ENCODE measurements at regions not wholly inside any gene's neighbourhood (a gene's known extent, or its start where the extent isn't known, plus 50 kb on each side); places are given as distances from the start of the nearest gene placed in this dataset.

GRCh38 chr2:76378140-76378539 is 667.4 kb upstream of the GCFC2 start (continued):
- no peak for TF ChIP-seq ZBTB33 (IDR thresholded peaks at IDR 0.05; ENCODE audit: borderline replicate concordance, low read depth)
- no peak for TF ChIP-seq JUND (IDR thresholded peaks at IDR 0.05)

- H3F3A ChIP-seq (replicated peaks; ENCODE audit: insufficient read depth), result no peaks in the 10 kb centered on the region
- DNase-seq, result no peak
- TF ChIP-seq GATA2 (CRISPR knock-in tag; IDR thresholded peaks at IDR 0.05) (no peak), RAD21 (IDR thresholded peaks at IDR 0.05; ENCODE audit: low read length) (no peak), RCOR1 (IDR thresholded peaks at IDR 0.05; ENCODE audit: low read length) (no peak), ELF1 (IDR thresholded peaks at IDR 0.05) (no peak), JUND (IDR thresholded peaks at IDR 0.05) (no peak), TCF12 (IDR thresholded peaks at IDR 0.05) (no peak), RXRA (IDR thresholded peaks at IDR 0.05; ENCODE audit: borderline replicate concordance, low read depth) (no peak), FOXM1 (IDR thresholded peaks at IDR 0.05; ENCODE audit: low read depth) (no peak), GABPA (IDR thresholded peaks at IDR 0.05; ENCODE audit: low read depth) (no peak)
- no peaks in the 10 kb centered on the region for H3K79me2 ChIP-seq (ENCODE audit: insufficient read depth)
- H4K20me1 ChIP-seq (ENCODE audit: insufficient read depth), result no peaks in the 10 kb centered on the region
- ChIA-PET CTCF (no interaction called here), POLR2A (no interaction called here)
- no peak overlapping the region for H3K27ac ChIP-seq (ENCODE audit: low read depth in 2 of 2, low read length in 1 of 2)
- no peak overlapping the region for H2AFZ ChIP-seq (ENCODE audit: low read depth)
- no peaks in the 10 kb centered on the region for H3K4me1 ChIP-seq (ENCODE audit: control insufficient read depth in 1 of 2, insufficient read depth in 2 of 2, low read depth in 1 of 2, low read length in 1 of 2)
- no peak overlapping the region for H3K4me2 ChIP-seq
- no peaks in the 10 kb centered on the region for H3K36me3 ChIP-seq (replicated peaks in 1 of 2; ENCODE audit: control insufficient read depth in 1 of 2, insufficient read depth in 2 of 2, low read length in 1 of 2)
- H3K9ac ChIP-seq, result no peak overlapping the region
- H3K9me2 ChIP-seq, result no peaks in the 10 kb centered on the region
- no peaks in the 10 kb centered on the region for H3K27me3 ChIP-seq (ENCODE audit: insufficient read depth)
- H3K4me3 ChIP-seq (ENCODE audit: low read depth in 2 of 2, low read length in 1 of 2), result no peak overlapping the region
- 30% methylated on average over 2 of the region's 2 CpGs for WGBS (ENCODE audit: low lambda C conversion rate)
- H3K9me3 ChIP-seq, result no peaks in the 10 kb centered on the region
These were observed 630.7 kb upstream of the GCFC2 start for GRCh38 chr2:76341439-76341838.

- no peak overlapping the region for H3K4me3 ChIP-seq (ENCODE audit: low read depth in 2 of 2, low read length in 1 of 2)
- H3K79me2 ChIP-seq (ENCODE audit: insufficient read depth), result no peaks in the 10 kb centered on the region
- no peaks in the 10 kb centered on the region for H3K27me3 ChIP-seq (ENCODE audit: insufficient read depth)
- TF ChIP-seq RAD21 (IDR thresholded peaks at IDR 0.05; ENCODE audit: low read length) (no peak), SIN3A (IDR thresholded peaks at IDR 0.05; ENCODE audit: borderline replicate concordance, low read depth, low read length) (no peak), ELF1 (IDR thresholded peaks at IDR 0.05) (no peak), FOSL2 (IDR thresholded peaks at IDR 0.05; ENCODE audit: borderline replicate concordance, low read depth) (no peak), RCOR1 (IDR thresholded peaks at IDR 0.05; ENCODE audit: low read length) (no peak), JUND (IDR thresholded peaks at IDR 0.05) (no peak), MEF2A (IDR thresholded peaks at IDR 0.05; ENCODE audit: borderline replicate concordance, low read depth) (no peak)
- ChIA-PET CTCF (no interaction called here), POLR2A (no interaction called here)
- DNase-seq, result no peak
- no peaks in the 10 kb centered on the region for H3K9me2 ChIP-seq
- no peak overlapping the region for H3K27ac ChIP-seq (ENCODE audit: low read depth in 2 of 2, low read length in 1 of 2)
- H3K36me3 ChIP-seq (replicated peaks in 1 of 2; ENCODE audit: control insufficient read depth in 1 of 2, insufficient read depth in 2 of 2, low read length in 1 of 2), result no peaks in the 10 kb centered on the region
- no peak overlapping the region for H2AFZ ChIP-seq (ENCODE audit: low read depth)
- H3F3A ChIP-seq (replicated peaks; ENCODE audit: insufficient read depth), result no peaks in the 10 kb centered on the region
- H3K4me2 ChIP-seq, result no peak overlapping the region
- 58% methylated on average over 2 of the region's 2 CpGs for WGBS (ENCODE audit: low lambda C conversion rate)
- no peaks in the 10 kb centered on the region for H4K20me1 ChIP-seq (ENCODE audit: insufficient read depth)
- no peaks in the 10 kb centered on the region for H3K4me1 ChIP-seq (ENCODE audit: control insufficient read depth in 1 of 2, insufficient read depth in 2 of 2, low read depth in 1 of 2, low read length in 1 of 2)
- no peak overlapping the region for H3K9ac ChIP-seq
- no peaks in the 10 kb centered on the region for H3K9me3 ChIP-seq
These were observed 622.2 kb upstream of the GCFC2 start for GRCh38 chr2:76332871-76333270.
